Stimulated activated CD4-positive, alpha-beta T cell treated with anti-CD3 and anti-CD28 coated beads, Interleukin-12 subunit alpha, Interleukin-12 subunit beta, amount 100 ng/mL, for 24 hours (primary cell): ENCODE measurements at regions not wholly inside any gene's neighbourhood (a gene's known extent, or its start where the extent isn't known, plus 50 kb on each side); places are given as distances from the start of the nearest gene placed in this dataset.

Experiments used
- DNase-seq, 2 experiments: peaks; one replicate each; pipeline ENCODE4 v3.0.0-alpha.2; 2020; ENCODE audit warnings: low read depth in 2 of 2

DNA sequence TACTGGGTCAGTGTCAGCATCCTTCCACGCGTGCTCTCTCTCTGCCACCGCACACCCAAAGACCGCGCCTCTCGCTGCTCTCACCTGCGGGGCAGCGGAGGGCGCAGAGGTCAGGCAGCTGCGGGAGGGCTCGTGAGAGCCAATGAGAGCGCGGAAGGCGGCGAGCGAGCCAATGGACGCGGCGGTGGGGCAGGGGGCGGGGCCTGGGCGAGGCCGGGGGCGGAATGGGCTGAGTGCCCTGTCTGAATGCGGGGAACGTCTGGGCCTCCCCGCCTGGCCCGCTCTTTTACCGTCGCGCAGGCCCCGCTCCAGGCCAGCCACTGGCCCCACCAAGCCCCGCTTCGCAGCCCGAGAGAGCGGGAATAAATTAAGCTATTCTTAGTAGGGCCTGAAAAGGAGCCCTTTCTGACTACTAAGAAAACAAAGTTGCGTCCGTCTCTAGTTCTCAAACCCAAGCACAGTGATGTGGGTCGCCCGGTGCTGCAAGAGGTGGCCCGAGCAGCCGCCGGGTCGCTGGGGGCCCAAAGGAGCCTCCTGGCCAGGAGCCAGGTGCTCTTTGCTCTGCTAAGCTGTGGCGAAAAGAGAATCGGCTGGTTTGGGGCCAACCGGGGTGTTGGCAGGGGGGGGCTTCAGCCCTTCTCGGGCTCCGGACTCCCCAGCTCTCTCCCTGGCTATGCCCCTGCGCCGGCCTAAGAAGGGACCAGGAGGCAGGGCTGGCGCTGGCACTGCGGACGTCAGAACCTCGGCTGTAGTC is 81.1 kb upstream of the GLI2 start:
- no peak for DNase-seq

DNA sequence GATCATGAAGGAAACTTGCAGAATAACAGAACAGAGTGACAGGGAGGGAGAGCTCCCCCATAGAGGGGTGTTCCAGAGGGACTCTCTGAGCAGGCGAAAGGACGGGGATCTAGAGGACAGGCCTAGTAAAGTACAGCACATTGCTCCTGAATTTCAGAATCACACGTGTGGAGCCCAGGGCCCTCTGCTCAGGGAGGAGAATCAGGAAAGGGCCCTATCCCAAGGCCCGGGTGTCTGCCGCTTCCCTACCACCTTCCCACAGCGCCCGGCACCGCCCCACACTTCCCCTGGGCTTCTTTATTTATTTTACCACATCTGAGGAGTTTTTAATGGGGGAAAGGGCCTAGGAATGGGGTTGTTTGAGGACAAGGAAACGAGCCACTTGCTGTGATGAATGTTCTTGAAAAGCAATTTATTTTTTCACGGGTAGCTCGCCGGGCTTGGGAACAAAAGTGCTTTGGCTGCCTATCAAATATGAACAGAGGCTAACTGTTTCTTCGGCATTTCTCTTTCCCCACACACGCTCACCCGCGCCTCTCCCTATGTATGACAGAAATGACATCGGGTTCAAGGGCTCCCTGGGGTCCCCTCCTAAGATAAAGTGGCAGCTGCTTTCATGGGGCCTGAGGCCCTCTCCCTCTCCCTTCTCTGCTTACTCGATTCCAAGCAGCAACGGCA is 79.3 kb upstream of the GLI2 start:
- DNase-seq: no peak

DNA sequence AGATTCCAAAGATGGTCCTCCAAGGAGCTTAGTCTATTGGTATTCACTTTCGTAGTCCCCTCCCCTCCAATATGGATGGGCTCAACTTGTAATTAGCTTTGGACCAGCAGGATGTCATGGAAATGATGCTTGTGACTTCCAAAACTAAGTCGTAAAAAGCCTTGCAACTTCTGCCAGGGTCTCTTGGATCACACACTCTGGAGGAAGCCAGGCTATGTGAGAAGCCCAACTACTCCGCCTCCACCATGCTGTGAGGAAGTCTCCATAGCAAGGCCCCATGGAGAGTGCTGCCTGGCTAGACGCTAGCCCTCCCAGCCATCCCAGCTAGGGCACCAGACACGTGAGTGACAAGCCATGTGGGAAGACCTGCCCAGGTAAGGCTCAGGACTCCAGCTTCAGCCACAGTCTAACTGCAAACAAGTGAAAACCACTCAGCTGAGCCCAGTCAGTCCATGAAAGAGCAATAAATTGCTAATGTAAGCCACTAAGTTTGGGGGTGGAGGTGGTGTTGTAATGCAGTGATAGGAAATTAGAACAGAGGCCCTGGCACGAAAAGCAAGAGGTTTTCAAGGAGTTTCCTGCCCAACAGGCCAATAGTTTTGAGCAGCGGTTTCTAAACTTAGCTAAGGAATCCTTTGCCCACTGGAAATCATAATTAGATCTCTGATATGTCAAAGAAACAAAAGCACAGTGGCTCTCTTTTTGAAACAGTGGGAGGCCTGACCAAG is 77.5 kb upstream of the GLI2 start:
- DNase-seq: no peak

DNA sequence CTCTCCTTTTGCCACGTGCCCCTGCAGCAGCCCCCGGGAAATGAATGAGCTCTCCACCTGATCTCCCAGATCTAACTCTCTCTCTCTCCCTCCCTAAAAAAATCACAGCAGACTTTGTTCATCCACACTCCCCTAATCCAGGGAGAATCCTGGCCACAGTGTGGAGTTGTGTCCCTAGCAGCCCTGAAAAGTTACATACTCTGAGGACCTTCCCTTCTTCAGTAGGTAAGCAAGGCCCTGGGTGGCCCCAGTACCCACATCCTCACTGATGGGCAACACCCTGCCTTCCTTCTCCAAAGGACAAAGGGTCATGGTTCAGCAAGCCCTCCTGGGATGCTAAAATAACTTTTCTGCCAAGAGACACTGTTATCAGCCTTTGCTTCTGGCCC is 76.9 kb upstream of the GLI2 start:
- no peak for DNase-seq

DNA sequence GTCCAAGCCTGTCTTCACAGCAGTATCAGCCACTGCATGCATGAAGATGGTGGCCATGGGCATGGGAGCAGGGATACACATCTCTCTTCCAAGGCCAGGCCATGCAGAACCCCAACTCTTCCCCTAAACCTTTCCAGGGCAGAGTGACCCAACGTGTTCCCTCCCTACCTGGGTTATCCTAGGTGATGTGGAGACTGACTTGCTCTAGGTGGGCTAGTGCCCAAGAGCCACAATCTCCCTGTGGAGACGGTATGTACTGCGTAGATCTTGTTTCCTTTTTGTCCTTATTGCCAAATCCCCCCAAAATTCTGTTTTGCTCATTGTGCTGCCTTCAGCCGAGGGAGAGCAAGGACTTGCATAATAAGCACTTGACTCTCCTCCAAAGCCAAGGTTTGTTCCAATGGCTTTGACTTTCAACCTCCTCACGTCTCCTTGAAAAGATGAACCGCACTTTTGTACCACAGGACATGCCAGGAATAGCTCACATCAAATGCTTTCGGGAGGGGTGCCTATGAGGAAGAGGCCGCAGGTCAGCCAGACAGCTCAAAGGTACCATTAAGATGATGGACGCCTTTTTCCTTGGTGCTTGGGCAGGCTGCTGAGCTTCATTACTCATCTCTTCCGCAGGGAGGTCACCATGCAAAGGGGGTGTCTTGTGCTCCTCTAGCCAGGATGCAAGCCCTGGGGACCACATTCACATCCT is 76.2 kb upstream of the GLI2 start:
- no peak for DNase-seq

DNA sequence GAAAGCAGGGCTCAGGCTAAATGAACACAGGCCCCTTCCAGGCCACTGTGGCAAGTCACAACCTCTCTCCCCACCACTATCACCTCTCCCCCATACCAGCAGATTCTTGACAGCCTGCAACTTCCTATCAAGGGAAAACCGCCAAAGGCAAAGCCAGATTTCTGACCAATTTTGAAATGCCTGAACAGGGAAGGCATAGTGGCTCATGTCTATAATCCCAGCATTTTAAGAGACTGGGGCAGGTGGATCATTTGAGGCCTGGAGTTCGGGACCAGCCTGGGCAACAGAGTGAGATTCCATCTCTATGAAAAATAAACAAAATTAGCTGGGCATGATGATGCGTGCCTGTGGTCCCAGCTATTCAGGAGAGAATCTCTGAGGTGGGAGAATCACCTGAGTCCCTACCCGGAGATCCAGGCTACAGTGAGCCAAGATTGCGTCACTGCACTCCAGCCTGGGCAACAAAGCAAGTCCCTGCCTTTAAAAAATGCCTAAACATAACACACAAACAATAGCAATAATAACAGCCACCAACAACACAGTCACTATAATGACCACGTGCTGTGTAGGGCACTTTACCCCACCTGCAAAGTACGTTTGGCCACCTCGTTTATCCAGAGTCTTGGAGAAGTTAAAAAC is 75.5 kb upstream of the GLI2 start:
- DNase-seq: no peak

DNA sequence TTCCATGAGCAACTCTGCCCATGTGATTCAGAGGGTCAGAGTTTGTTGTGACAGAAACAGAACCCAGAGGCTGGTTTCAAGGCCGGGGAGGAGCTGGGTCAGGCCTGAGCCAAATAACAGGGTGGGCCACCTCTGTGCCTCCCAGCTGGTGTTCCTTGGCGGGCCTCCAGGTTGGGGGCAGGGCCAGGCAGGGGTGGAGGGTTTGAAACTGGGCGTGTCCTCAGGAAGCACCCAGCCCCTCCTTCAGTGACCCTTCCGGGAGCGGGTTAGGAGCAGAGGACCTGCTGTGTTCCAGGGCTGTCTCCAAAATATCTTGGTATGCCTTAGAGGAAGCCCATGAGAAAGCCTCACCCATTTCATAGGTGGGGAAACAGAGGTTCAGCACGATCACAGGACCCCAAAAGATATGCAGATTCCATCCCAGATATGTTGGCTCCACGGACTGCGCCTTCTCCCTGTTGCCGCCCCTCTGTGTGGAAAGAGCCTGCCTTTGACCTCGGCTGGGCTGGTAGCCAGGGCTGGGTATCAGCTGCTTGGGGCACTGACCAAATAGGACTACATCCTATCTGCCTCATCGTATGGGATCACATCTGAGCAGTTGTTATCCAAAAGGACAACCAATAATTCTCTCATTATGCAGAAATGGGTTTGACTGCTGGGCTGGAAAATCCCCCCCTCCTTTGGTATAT is 74.8 kb upstream of the GLI2 start:
- no peak for DNase-seq

DNA sequence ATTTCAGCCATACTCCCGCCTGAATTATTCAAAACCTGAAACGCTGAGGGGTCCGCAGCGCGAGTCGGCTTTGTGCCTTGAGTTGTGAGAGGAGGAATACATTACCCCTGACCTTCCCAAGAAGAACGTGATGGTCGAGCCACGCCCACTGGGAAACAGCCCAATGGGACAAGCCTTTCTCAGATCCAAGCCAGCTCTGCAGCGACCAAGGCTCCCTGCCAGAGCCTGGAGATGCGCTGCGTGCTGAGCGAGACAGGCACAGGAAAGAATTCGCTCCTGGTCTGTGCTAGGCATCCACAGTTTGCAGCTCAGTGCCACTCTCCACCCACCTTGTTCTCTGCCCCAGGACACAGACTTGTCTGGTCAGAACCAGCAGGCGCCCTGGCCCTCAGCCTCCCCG is 74.1 kb upstream of the GLI2 start:
- DNase-seq: no peak

DNA sequence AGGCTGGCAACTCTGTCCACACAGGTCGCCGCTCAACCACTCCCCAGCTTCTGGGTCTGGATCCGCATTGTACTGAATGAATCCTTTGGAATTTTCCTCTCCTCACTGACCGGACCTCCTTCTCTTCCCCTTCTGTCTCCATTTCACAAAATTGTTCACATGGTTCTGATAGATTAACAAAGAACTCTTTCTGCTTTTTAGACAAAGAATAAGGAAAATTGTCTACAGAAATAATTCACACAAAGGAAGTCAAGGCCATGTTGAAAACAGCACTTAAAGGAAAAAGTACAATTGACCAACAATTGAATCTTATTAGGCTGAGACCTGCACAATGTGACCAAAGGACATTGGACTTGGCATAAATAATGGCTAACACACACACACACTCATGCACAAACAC is 73.6 kb upstream of the GLI2 start:
- DNase-seq: no peak

DNA sequence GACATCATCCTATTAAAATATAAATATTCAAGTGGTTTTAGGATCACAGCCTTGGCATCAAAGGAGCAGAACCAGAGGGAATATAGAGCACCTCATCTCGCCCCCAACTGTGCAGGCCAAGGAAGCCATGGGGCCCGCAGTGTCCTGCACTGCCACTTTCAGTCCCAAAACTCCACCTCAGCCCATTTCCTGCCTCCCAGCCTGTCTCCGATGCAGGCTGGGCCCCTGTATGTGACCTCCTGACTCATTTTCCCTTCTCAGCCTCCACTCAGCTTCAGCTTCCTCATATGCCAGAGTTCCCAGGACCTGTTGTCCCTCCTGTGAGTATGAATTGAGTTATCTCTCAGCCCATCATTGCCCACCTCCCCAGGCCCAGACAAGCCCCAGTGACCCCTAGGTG is 72.9 kb upstream of the GLI2 start:
- DNase-seq: no peak

DNA sequence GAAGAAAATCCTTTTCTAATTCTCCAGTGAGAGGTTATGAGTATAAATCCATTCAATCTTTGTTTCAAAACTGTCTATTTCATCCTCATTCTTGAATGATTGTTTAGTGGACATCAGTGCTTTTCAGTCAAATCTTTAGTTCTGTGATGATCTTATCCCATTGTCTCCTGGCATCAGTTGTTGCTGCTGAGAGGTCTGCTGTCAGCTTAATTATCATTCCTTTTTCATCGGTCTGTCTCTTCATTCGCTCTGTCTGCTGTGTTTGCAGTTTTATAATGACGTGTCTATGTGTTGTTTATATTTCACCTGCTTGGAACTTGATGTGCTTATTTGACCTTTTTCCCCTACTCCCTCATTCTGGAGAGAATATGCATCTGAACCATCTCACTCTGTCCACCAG is 69.2 kb upstream of the GLI2 start:
- no peak for DNase-seq

DNA sequence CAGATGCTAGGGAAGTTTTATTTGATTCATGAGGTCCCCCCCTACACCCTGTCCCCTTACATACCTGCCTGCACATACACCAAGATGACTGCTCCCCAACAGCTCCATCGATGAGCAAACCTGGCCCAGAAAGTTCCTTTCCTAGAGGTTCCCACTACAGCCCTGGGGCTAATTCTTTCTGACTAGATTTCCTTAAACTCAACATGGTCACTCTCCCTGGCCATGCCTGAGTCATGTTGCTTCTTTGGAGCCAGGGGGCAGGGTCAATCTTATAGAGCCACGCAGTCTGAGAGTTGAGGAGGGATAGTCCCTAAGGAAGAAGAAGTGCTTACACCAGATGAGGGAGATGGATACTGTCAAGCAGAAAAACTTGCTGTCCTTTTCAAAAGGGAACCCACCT is 67.7 kb upstream of the GLI2 start:
- DNase-seq: no peak

DNA sequence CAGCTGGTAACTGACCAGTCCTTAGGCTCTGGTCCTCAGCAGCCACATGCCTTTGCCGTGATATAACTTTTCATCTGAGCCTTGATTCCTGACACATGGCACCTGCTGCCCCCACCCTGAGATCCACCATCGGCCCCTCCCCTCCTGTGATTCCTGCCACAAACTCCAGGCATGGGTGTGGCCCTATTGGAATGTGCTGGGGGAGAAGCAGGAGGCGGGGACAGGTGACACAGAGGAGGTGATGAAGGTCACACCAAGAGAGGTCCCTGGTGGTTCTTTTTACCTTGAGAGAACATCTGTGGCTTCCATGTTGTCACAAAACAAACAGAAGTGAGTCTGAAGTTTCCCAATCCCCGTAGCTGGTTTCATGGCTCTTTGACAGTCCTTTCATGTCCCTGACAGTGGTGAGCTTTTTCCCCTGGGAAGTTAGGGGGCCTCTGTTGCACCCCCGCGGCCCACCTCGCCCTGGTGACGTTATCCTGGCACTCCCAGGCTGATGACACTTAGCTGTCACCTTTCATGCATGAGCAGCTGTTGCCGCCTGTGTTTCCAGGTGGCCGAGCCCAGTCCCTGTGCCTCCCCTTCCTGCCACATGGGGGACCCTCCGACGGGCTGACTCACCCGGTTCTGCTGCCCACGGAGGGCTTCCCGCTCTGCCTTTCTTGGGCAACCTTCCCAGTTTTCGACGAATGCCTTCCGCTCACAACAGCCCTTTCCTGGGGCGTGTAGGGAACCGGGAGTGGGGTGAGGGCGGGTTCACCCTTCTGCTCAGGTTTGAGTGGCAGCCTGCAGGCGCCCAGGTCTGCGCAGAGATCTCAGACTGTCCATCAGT is 66.3 kb upstream of the GLI2 start:
- DNase-seq: no peak

DNA sequence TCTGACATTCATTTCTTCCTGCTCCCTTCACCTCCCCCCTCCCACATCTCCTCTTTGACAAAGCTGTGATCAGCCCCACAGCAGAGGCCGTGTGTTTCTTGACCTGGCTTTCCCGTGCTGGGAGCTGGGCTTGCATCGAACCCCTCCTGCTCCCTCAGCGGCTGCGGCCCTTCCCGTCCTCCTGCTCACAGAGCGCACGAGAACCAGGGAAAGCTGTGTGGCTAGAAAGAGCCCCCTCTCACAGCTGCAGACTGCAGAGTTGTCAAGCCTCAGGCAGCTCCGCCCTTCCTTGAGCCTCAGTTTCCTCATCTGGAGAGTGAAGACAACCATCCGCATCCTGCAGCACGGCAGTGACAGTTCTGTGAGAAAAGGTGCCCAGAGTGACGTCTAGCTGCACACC is 65.7 kb upstream of the GLI2 start:
- DNase-seq: no peak

DNA sequence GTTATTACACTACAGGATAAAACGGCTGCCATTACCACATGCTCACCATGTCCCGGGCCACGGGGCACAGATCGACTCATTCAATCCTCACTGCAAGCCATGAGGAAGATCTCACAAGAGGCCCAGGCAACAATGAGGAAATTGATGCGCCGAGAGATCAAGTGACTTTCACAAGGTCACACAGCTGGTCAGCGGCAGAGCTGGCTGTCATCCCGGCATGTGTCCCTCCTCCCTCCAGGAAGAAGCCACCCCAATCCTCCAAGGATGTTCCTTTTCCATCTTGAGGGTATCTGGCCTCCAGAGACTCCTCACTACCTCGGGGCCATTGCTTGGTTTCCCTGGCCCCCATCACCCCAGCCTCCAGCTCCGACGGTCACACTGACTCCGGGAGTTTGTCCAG is 65.3 kb upstream of the GLI2 start:
- no peak for DNase-seq

DNA sequence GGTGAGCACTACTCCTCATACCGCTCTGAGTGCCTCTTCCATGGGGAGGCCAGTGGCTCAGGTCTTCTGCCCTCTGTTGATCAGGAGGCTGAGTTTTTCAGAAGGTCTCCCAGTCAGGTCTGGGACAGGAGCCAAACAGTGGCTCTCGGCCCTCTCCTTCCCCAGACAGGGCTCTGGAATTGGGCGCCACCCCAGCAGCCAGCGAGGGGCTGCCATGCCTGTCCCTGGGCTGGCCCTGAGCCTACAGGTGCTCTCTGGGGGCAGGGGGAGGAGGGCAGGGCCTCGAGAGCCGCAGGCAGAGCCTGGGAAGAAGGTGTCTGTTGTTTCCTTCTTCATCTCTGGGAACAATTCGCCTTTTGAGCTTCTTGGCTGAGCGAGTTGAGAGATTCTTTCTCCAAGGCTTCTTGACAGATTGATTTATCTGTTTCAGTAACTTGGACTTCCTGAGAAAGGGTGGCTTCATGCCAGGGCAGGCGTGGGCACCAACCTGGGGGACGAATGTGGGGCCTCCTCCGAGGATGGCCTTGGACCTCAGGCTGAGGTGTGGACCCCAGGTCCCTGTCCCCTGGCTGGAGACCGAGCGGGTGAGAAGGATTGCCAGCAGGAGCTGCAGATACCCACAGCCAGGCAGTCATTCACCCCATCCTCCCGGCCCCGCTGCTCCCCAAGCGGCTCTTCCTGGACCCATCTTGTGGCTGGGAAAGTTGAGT is 64.7 kb upstream of the GLI2 start:
- DNase-seq: no peak

DNA sequence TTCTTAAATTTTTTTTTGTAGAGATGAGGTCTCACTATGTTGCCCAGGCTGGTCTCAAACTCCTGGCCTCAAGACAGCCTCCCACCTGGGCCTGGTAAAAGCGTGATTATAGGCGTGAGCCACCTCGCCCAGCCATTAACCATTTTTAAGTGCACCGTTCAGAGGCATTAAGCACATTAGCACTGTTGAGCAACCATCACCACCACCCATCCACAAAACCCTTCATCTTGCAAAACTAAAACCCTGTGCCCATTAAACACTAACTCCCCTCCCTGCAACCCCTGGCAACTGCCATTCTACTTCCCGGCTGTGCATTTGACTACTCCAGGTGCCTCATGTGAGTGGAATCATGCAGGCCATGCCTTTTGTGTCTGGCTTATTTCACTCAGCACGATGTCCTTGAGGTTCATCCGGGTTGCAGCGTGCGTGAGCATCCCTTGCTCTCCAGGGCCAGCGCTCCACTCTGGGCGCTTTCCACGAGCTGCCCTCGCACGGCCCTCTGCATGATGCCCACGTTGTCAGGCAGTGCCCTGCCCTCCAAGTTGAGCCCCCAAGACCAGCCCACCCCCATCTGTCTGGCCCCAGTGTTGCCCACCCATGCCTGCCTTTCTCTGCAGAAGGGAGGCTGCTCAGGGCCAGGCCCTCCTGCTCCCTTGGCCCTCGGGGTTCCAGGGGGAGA is 63.0 kb upstream of the GLI2 start:
- DNase-seq: no peak

DNA sequence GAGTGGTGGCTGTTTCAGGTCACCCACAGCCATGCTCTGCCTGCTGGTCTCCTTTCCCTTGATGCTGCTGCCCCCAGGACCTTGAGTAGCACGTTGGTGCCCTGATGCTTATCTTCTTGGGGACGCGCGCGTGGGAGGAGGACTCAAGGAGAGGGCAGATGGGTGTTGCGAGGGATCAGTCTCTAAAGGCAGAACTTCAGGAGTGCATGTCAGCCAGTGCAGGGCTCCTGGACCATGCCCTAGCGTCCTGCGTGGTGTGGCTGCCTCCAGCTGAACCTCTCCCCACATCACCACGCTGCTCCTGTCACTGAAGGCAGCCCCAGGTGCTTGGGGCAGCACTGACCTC is 62.5 kb upstream of the GLI2 start:
- DNase-seq: no peak

DNA sequence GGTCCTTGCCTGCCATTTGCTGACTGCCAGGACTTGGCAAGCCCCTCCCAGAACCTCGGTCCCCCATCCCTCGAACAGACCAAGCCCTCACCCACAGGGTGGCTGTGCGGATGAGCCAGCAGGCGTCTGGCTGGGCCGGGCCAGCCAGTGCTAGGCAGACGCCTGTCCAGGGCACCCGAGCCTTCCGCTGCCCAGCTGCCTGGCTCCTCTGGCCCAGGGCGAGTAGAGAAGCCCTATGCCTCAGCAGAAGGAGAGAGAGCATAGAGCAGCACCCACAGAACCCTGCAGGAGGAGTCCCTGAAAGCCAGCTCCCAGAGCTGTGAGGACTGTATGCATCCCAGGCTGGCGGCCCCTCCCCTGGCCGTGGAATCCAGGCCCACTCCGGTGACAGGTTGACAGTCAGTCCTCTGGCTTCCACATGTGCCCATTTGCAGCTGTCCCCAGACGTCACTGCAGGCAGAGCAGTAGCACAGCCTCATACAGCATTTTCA is 62.1 kb upstream of the GLI2 start:
- DNase-seq: no peak
